MM.1S (cell line): ENCODE measurements at regions not wholly inside any gene's neighbourhood (a gene's known extent, or its start where the extent isn't known, plus 50 kb on each side); places are given as distances from the start of the nearest gene placed in this dataset.

Experiments used
- CTCF ChIP-seq: fragments of 300-600 bp; sonication (generic); IDR thresholded peaks from 2 replicates; pipeline ENCODE4 v1.5.1; 2016; ENCODE audit warnings: antibody characterized with exemption, low read length, mixed read lengths
- EZH2 ChIP-seq: fragments of 300-600 bp; sonication (generic); optimal IDR thresholded peaks from 2 replicates; pipeline ENCODE3; 2017; ENCODE audit warnings: low read depth, mild to moderate bottlenecking, antibody characterized with exemption, low read length, mixed read lengths
- EZH2phosphoT487 ChIP-seq: fragments of 300-600 bp; sonication (generic); IDR thresholded peaks from 2 replicates; pipeline ENCODE4 v1.6.1; 2018; ENCODE audit warnings: antibody characterized with exemption, low read length

- no peak for TF ChIP-seq CTCF
- TF ChIP-seq EZH2phosphoT487, result no peak
- no peak for TF ChIP-seq EZH2
These were observed 1189.2 kb downstream of the BCL11B start for GRCh38 chr14:98082833-98083232.
